Effector memory CD8-positive, alpha-beta T cell (primary cell): ENCODE measurements at regions not wholly inside any gene's neighbourhood (a gene's known extent, or its start where the extent isn't known, plus 50 kb on each side); places are given as distances from the start of the nearest gene placed in this dataset.
A peak's percentile ranks its signal among the peaks of the same experiment; 100 is the strongest.
"Not testable (repeated sequence)": the region's sequence is repeated elsewhere in the genome, so short reads cannot be mapped to it uniquely, and the experiment has no call there.

ENCODE experiments used
- ATAC-seq: fragments of 150-1000 bp; cut with Tn5 transposase; replicated peaks from 2 replicates; pipeline ENCODE4 v1.10.0; 2021; ENCODE audit warnings: mild to moderate bottlenecking, moderate library complexity
- DNase-seq, 3 experiments: peaks; one replicate each; pipeline ENCODE4 v3.0.0; 2021
- H3K27ac Mint-ChIP-seq, 2 donors: one replicate each; pipeline ENCODE4 v1.8.0; 2022; ENCODE audit warnings: mild to moderate bottlenecking in 2 of 2, mixed read lengths in 2 of 2, moderate library complexity in 2 of 2
- H3K27me3 Mint-ChIP-seq, 2 donors: one replicate each; pipeline ENCODE4 v1.8.0; 2022; ENCODE audit warnings: mixed read lengths in 2 of 2
- H3K36me3 Mint-ChIP-seq: one replicate; pipeline ENCODE4 v1.8.0; 2022; ENCODE audit warnings: mild to moderate bottlenecking, moderate library complexity, mixed read lengths; ENCODE audit not compliant: insufficient read depth
- H3K4me1 Mint-ChIP-seq, 2 donors: one replicate each; pipeline ENCODE4 v1.8.0; 2022; ENCODE audit warnings: low read depth in 2 of 2, mixed read lengths in 2 of 2
- H3K4me3 Mint-ChIP-seq, 2 donors: one replicate each; pipeline ENCODE4 v1.8.0; 2022; ENCODE audit warnings: mild to moderate bottlenecking in 2 of 2, mixed read lengths in 2 of 2, moderate library complexity in 2 of 2
- H3K9me3 Mint-ChIP-seq, 2 donors: one replicate each; pipeline ENCODE4 v1.8.0; 2022; ENCODE audit warnings: mixed read lengths in 2 of 2

DNA sequence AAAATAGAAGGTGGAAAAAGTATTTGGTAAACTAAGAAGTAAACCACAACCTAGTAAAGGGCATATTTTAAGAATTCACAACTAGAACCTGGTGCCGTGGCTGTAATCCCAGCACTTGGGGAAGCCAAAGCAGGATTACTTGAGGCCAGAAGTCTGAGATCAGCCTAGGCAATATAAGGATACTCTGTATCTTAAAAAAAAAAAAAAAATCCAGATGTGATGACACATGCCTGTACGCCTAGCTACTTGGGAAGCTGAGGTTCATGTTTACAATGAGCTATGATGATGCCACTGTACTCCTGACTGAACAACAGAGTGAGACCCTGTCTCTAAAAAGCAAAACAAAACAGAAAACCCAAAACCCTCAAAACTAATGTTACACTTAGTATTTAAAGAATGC lies 156.5 kb upstream of the XIST start:
- Mint-ChIP-seq H3K4me3 (no peak overlapping the region), H3K27me3 (no peaks in the 10 kb centered on the region), H3K4me1 (no peaks in the 10 kb centered on the region), H3K27ac (no peak overlapping the region), H3K36me3 (peaks cover 2% of the 10 kb centered on the region), H3K9me3 (no peaks in the 10 kb centered on the region)
- DNase-seq (no peak), ATAC-seq (no peak)

GRCh38 chrX:73992019-73992418 lies 139.5 kb upstream of the XIST start:
- H3K4me3 Mint-ChIP-seq, result no peak overlapping the region
- no peaks in the 10 kb centered on the region for H3K27me3 Mint-ChIP-seq
- DNase-seq (no peak), ATAC-seq (no peak)
- no peaks in the 10 kb centered on the region for H3K9me3 Mint-ChIP-seq
- peaks cover 16% of the 10 kb centered on the region for H3K36me3 Mint-ChIP-seq
- H3K4me1 Mint-ChIP-seq, result no peaks in the 10 kb centered on the region
- no peak overlapping the region for H3K27ac Mint-ChIP-seq

DNA sequence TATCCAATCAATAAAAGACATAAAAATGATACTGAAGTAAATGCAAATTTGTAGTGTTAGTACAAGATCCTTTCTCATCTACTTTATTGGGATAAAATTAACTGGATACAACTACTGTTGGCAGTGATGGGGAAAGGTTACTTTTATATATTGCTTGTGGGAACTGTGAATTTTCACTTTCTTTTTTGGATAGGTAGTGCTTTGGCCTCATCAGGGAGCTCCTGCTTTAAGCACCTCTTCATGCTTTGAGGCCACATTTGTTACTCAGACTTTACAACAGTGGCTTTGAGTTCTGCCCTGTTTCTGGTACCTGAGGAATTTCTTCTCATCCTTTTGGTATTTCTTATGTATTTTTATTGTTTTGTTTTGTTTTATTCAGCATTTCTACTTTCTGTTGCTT lies 134.7 kb upstream of the XIST start:
- DNase-seq (no peak), ATAC-seq (no peak)
- no peaks in the 10 kb centered on the region for H3K27me3 Mint-ChIP-seq
- H3K36me3 Mint-ChIP-seq, result peaks cover 14% of the 10 kb centered on the region
- H3K27ac Mint-ChIP-seq, result peak overlapping the region in 1 of 2 donors; percentile 67
- peaks cover 1 to 4% of the 10 kb centered on the region in 2 donors for H3K4me1 Mint-ChIP-seq
- H3K4me3 Mint-ChIP-seq, result no peak overlapping the region
- no peaks in the 10 kb centered on the region for H3K9me3 Mint-ChIP-seq

- ATAC-seq (no peak), DNase-seq (no peak)
- Mint-ChIP-seq H3K27me3 (no peaks in the 10 kb centered on the region), H3K4me3 (no peak overlapping the region), H3K36me3 (peaks cover 15% of the 10 kb centered on the region), H3K9me3 (no peaks in the 10 kb centered on the region), H3K4me1 (peaks cover 17 to 38% of the 10 kb centered on the region in 2 donors), H3K27ac (no peak overlapping the region)
Observed at GRCh38 chrX:73979551-73980131, 127.1 kb upstream of the XIST start.

- H3K36me3 Mint-ChIP-seq, result peaks cover 6% of the 10 kb centered on the region
- ATAC-seq (peak; percentile 96), DNase-seq (peak; percentile 1 to 4 (median 3))
- H3K4me1 Mint-ChIP-seq, result peaks cover 18 to 40% of the 10 kb centered on the region in 2 donors
- H3K27ac Mint-ChIP-seq, result peak overlapping the region; percentile 88 to 93
- no peaks in the 10 kb centered on the region for H3K9me3 Mint-ChIP-seq
- peak overlapping the region; percentile 29 to 46 for H3K4me3 Mint-ChIP-seq
- H3K27me3 Mint-ChIP-seq, result no peaks in the 10 kb centered on the region
Observed at GRCh38 chrX:73977542-73978169, 125.1 kb upstream of the XIST start.

- H3K4me1 Mint-ChIP-seq, H3K4me3 Mint-ChIP-seq, H3K9me3 Mint-ChIP-seq, ATAC-seq, H3K27ac Mint-ChIP-seq, H3K27me3 Mint-ChIP-seq, DNase-seq: not testable (repeated sequence)
- H3K36me3 Mint-ChIP-seq, result peaks cover 19% of the 10 kb centered on the region
Observed at GRCh38 chrX:73967461-73967860, 114.9 kb upstream of the XIST start.

DNA sequence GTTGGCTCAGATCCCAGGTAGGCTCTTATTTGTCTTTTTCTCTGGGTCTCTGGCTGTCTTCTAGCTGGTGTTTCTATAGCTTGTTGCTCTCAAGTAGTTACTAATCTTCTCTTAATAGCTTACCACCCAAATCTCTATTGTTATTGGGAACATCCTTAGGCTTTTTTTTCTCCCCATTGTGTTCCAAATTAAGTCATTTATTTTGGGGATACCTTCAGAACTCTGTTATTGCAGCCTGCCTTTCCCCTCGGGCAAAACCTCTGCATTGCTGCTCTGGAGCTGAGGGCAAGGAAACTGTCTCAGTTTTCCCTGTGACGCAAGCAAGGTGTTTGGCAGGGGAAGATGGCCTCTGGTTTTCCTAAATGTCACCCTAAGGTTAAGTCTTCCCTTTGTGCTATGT lies 113.3 kb upstream of the XIST start:
- DNase-seq (no peak), ATAC-seq (no peak)
- H3K36me3 Mint-ChIP-seq, result peaks cover 19% of the 10 kb centered on the region
- H3K4me1 Mint-ChIP-seq, result peaks cover 8 to 20% of the 10 kb centered on the region in 2 donors
- H3K27me3 Mint-ChIP-seq, result no peaks in the 10 kb centered on the region
- H3K9me3 Mint-ChIP-seq, result no peaks in the 10 kb centered on the region
- no peak overlapping the region for H3K4me3 Mint-ChIP-seq
- peak overlapping the region in 1 of 2 donors; percentile 67 for H3K27ac Mint-ChIP-seq

GRCh38 chrX:73964579-73964978 lies 112.1 kb upstream of the XIST start:
- Mint-ChIP-seq H3K36me3 (peaks cover 20% of the 10 kb centered on the region), H3K9me3 (no peaks in the 10 kb centered on the region), H3K27me3 (no peaks in the 10 kb centered on the region), H3K4me3 (no peak overlapping the region), H3K27ac (peak overlapping the region in 1 of 2 donors; percentile 60), H3K4me1 (peaks cover 13 to 25% of the 10 kb centered on the region in 2 donors)
- DNase-seq (no peak), ATAC-seq (no peak)

- Mint-ChIP-seq H3K36me3 (peaks cover 16% of the 10 kb centered on the region), H3K4me3 (no peak overlapping the region), H3K9me3 (no peaks in the 10 kb centered on the region), H3K4me1 (peaks cover 16 to 28% of the 10 kb centered on the region in 2 donors), H3K27me3 (no peaks in the 10 kb centered on the region), H3K27ac (peak overlapping the region in 1 of 2 donors; percentile 60)
- no peak for DNase-seq
- ATAC-seq, result no peak
Observed at GRCh38 chrX:73963682-73964081, 111.2 kb upstream of the XIST start.

DNA sequence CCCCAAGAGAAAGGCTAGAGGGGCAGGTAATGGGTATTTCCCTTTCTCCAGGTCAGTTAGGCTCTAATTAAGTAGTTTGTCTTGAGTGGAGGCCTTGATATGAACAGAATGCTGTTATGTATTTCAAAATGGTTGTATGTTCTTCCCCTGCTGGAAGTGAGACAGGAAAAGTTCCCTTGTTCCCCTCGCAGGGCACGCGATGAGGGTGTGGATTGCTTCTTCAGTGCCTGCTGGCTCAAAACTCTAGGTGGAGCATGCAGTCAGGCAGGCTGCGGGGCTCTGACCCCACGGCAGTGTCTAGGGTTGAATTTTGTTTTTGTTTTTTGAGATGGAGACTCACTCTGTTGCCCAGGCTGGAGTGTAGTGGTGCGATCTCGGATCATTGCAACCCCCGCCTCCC lies 110.4 kb upstream of the XIST start:
- Mint-ChIP-seq H3K9me3 (no peaks in the 10 kb centered on the region), H3K27me3 (no peaks in the 10 kb centered on the region), H3K27ac (no peak overlapping the region), H3K36me3 (peaks cover 13% of the 10 kb centered on the region), H3K4me3 (no peak overlapping the region), H3K4me1 (peaks cover 19 to 28% of the 10 kb centered on the region in 2 donors)
- DNase-seq, result no peak
- no peak for ATAC-seq

DNA sequence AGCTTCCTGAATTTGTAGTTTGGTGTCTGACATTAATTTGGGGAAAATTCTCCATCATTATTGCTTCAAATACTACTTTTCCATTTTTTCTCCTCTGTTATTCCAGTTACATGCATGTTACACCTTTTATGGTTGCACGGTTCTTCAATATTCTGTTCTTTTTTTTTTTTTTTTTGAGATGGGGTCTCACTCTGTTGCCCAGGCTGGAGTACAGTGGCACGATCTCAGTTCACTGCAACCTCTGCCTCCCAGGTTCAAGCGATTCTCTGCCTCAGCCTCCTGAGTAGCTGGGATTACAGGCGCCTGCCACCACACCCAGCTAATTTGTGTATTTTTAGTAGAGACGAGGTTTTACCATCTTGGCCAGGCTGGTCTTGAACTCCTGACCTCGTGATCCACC lies 109.4 kb upstream of the XIST start:
- DNase-seq, H3K4me3 Mint-ChIP-seq, H3K9me3 Mint-ChIP-seq, ATAC-seq, H3K27me3 Mint-ChIP-seq: not testable (repeated sequence)
- H3K4me1 Mint-ChIP-seq, result peaks cover 19 to 35% of the 10 kb centered on the region in 2 donors
- peaks cover 11% of the 10 kb centered on the region for H3K36me3 Mint-ChIP-seq
- peak overlapping the region in 1 of 2 donors; percentile 57 for H3K27ac Mint-ChIP-seq

- H3K9me3 Mint-ChIP-seq, result no peaks in the 10 kb centered on the region
- peaks cover 21% of the 10 kb centered on the region for H3K36me3 Mint-ChIP-seq
- peak overlapping the region; percentile 79 to 96 for H3K27ac Mint-ChIP-seq
- peaks cover 6 to 12% of the 10 kb centered on the region in 2 donors for H3K4me1 Mint-ChIP-seq
- H3K27me3 Mint-ChIP-seq, result no peaks in the 10 kb centered on the region
- DNase-seq (no peak), ATAC-seq (peak; percentile 11)
- peak overlapping the region; percentile 61 to 78 for H3K4me3 Mint-ChIP-seq
Observed at GRCh38 chrX:73944563-73944908, 92.0 kb upstream of the XIST start.

- Mint-ChIP-seq H3K4me3 (peak overlapping the region; percentile 61 to 78), H3K36me3 (peaks cover 15% of the 10 kb centered on the region), H3K9me3 (no peaks in the 10 kb centered on the region), H3K4me1 (peaks cover 6 to 12% of the 10 kb centered on the region in 2 donors), H3K27ac (peak overlapping the region; percentile 79 to 96), H3K27me3 (no peaks in the 10 kb centered on the region)
- DNase-seq (peak; percentile 74 to 79 (median 77)), ATAC-seq (peak; percentile 99)
Observed at GRCh38 chrX:73943693-73944562, 91.4 kb upstream of the XIST start.
